ENCODE measurements at regions not wholly inside any gene's neighbourhood (a gene's known extent, or its start where the extent isn't known, plus 50 kb on each side); places are given as distances from the start of the nearest gene placed in this dataset.

GRCh38 chr2:34836361-34836760, 1237.3 kb upstream of the FAM98A start:
- Histone ChIP-seq H3K9ac (ENCODE audit: low read depth, low read length, poor library complexity, severe bottlenecking) (no peak overlapping the region), H3K79me2 (ENCODE audit: insufficient read depth, low read length) (no peaks in the 10 kb centered on the region), H3K36me3 (ENCODE audit: insufficient read depth, low read length) (no peaks in the 10 kb centered on the region), H3F3A (ENCODE audit: low read depth) (no peaks in the 10 kb centered on the region), H3K4me3 (ENCODE audit: low read length, poor library complexity, severe bottlenecking) (no peak overlapping the region), H3K9me3 (ENCODE audit: insufficient read depth, low read depth, low read length) (peaks cover 3% of the 10 kb centered on the region; the same call in 1 of the 2 replicates), H3K4me1 (ENCODE audit: insufficient read depth, low read length, poor library complexity, severe bottlenecking) (no peaks in the 10 kb centered on the region), H4K20me1 (ENCODE audit: insufficient read depth, low read length, poor library complexity, severe bottlenecking) (no peaks in the 10 kb centered on the region), H2AFZ (ENCODE audit: low read length) (no peak overlapping the region), H3K27me3 (ENCODE audit: insufficient read depth, low read length, poor library complexity, severe bottlenecking) (no peaks in the 10 kb centered on the region), H3K4me2 (ENCODE audit: low read depth, low read length, poor library complexity, severe bottlenecking) (no peak overlapping the region), H3K9me2 (replicated peaks; ENCODE audit: low read depth, low read length) (no peaks in the 10 kb centered on the region)
- TF ChIP-seq EZH2phosphoT487 (IDR thresholded peaks at IDR 0.05; ENCODE audit: borderline replicate concordance) = no peak
- no peak for TF ChIP-seq CTCF (conservative IDR thresholded peaks at IDR 0.05; ENCODE audit: low read length)

GRCh38 chr2:34831096-34831495, 1232.0 kb upstream of the FAM98A start:
- Histone ChIP-seq H3K27me3 (ENCODE audit: insufficient read depth, low read length, poor library complexity, severe bottlenecking) (no peaks in the 10 kb centered on the region), H2AFZ (ENCODE audit: low read length) (no peak overlapping the region), H3K9me2 (replicated peaks; ENCODE audit: low read depth, low read length) (no peaks in the 10 kb centered on the region), H3K9me3 (ENCODE audit: insufficient read depth, low read depth, low read length) (no peaks in the 10 kb centered on the region), H3K9ac (ENCODE audit: low read depth, low read length, poor library complexity, severe bottlenecking) (no peak overlapping the region), H4K20me1 (ENCODE audit: insufficient read depth, low read length, poor library complexity, severe bottlenecking) (no peaks in the 10 kb centered on the region), H3K4me2 (ENCODE audit: low read depth, low read length, poor library complexity, severe bottlenecking) (no peak overlapping the region), H3K4me1 (ENCODE audit: insufficient read depth, low read length, poor library complexity, severe bottlenecking) (no peaks in the 10 kb centered on the region), H3F3A (ENCODE audit: low read depth) (no peaks in the 10 kb centered on the region), H3K79me2 (ENCODE audit: insufficient read depth, low read length) (no peaks in the 10 kb centered on the region), H3K36me3 (ENCODE audit: insufficient read depth, low read length) (no peaks in the 10 kb centered on the region), H3K4me3 (ENCODE audit: low read length, poor library complexity, severe bottlenecking) (no peak overlapping the region)
- TF ChIP-seq CTCF (conservative IDR thresholded peaks at IDR 0.05; ENCODE audit: low read length) (no peak), EZH2phosphoT487 (IDR thresholded peaks at IDR 0.05; ENCODE audit: borderline replicate concordance) (no peak)

GRCh38 chr2:34828481-34828880, 1229.4 kb upstream of the FAM98A start:
- Histone ChIP-seq H3K36me3 (ENCODE audit: insufficient read depth, low read length) (no peaks in the 10 kb centered on the region), H3K4me2 (ENCODE audit: low read depth, low read length, poor library complexity, severe bottlenecking) (no peak overlapping the region), H2AFZ (ENCODE audit: low read length) (no peak overlapping the region), H3K27me3 (ENCODE audit: insufficient read depth, low read length, poor library complexity, severe bottlenecking) (no peaks in the 10 kb centered on the region), H4K20me1 (ENCODE audit: insufficient read depth, low read length, poor library complexity, severe bottlenecking) (no peaks in the 10 kb centered on the region), H3F3A (ENCODE audit: low read depth) (no peaks in the 10 kb centered on the region), H3K79me2 (ENCODE audit: insufficient read depth, low read length) (no peaks in the 10 kb centered on the region), H3K4me3 (ENCODE audit: low read length, poor library complexity, severe bottlenecking) (no peak overlapping the region), H3K9me2 (replicated peaks; ENCODE audit: low read depth, low read length) (no peaks in the 10 kb centered on the region), H3K9me3 (ENCODE audit: insufficient read depth, low read depth, low read length) (no peaks in the 10 kb centered on the region), H3K9ac (ENCODE audit: low read depth, low read length, poor library complexity, severe bottlenecking) (no peak overlapping the region), H3K4me1 (ENCODE audit: insufficient read depth, low read length, poor library complexity, severe bottlenecking) (no peaks in the 10 kb centered on the region)
- TF ChIP-seq CTCF (conservative IDR thresholded peaks at IDR 0.05; ENCODE audit: low read length) = no peak
- TF ChIP-seq EZH2phosphoT487 (IDR thresholded peaks at IDR 0.05; ENCODE audit: borderline replicate concordance) = no peak
